Ammon's horn (tissue), 1 donor: ENCODE measurements at regions not wholly inside any gene's neighbourhood (a gene's known extent, or its start where the extent isn't known, plus 50 kb on each side); places are given as distances from the start of the nearest gene placed in this dataset.

Experiments used
- DNase-seq: peaks from one replicate; pipeline ENCODE4 v3.0.0-alpha.2; 2016; ENCODE audit warnings: low spot score

- no peak for DNase-seq
Measured at GRCh38 chr10:42973411-42973810, 103.5 kb upstream of the RET start.

GRCh38 chr10:42973870-42974692, 102.8 kb upstream of the RET start:
- no peak for DNase-seq

GRCh38 chr10:42974693-42975002, 102.2 kb upstream of the RET start:
- no peak for DNase-seq

DNA sequence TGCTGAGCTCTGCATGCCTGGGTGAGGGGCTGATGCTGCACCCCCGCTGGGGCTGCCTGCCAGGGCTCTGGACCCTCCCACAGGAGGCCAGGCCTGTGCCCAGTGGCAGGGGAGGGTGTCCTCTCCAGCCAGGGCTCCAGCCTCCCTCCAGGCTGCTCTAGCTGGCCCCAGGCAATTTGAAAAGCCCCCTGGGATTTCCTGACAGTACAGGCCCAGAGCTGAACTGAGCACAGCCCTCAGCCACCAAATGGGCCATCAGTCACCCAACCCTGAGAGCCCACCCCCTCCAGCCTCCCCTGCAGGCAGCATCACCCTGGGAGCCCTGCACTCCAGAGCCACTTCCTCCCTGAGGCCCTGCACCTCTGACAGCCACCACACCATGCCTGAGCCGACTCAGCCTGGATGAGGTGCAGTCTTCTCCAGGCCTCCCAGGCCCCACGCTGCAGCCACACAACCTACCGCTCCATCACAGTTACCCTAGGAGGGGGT, 101.8 kb upstream of the RET start:
- no peak for DNase-seq

DNA sequence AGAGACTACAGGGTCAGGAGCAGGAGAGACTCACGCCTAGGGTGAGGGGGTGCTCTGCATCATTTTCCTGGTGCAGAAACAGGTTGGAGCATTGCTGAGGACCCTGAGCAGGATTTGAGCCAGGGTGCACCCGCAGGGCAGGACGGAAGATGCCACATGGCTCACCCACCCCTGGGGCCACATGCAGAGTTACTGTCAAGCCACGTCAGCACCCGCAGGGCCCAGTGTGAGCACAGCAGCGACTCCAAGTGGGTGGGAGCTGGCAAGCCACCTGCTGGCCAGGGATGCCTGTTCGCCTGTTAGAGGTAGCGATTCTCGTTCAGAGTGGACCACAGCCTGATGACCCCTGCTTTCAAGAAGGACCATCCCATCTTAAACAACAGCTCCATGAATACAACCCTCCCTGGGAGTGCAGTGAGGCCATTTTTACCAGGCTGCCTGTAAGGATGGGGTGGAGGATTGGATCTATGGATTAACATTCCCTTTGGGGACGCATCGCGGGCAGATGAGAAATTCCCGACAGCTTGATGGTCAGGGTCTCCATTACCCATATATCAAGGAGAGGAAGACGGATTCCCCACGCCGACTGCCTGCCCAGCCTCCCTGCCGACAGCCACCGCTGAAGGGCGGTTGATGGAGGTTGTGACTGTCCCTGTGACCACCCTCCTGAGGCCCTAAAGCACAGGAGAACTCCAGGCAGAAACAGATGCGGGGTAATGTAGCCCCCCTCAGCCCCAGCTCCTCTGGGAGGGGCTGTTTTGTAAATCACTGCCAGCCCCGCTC, 101.1 kb upstream of the RET start:
- DNase-seq, result no peak

GRCh38 chr10:42976351-42977031, 100.4 kb upstream of the RET start:
- no peak for DNase-seq

DNA sequence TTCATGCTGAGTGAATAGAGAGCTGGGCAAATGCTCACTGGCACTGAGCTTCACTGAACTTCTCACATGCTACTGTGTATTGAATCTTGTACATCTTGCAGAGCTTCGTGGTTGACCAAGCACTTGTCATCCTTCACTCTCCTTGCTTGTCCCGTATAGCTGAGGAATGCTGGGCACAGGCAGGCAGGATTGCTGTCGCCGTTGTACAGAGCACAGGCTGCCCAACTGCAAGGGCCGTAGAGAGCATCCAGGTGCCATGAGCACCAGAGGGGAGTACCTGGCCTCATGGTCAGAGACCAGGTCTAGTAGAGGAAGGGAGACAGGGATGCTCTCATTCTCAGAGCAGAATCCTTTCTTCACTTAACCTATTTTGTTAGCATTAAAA, 99.8 kb upstream of the RET start:
- no peak for DNase-seq

- DNase-seq, result no peak
Measured at GRCh38 chr10:42979181-42979580, 97.7 kb upstream of the RET start.

DNA sequence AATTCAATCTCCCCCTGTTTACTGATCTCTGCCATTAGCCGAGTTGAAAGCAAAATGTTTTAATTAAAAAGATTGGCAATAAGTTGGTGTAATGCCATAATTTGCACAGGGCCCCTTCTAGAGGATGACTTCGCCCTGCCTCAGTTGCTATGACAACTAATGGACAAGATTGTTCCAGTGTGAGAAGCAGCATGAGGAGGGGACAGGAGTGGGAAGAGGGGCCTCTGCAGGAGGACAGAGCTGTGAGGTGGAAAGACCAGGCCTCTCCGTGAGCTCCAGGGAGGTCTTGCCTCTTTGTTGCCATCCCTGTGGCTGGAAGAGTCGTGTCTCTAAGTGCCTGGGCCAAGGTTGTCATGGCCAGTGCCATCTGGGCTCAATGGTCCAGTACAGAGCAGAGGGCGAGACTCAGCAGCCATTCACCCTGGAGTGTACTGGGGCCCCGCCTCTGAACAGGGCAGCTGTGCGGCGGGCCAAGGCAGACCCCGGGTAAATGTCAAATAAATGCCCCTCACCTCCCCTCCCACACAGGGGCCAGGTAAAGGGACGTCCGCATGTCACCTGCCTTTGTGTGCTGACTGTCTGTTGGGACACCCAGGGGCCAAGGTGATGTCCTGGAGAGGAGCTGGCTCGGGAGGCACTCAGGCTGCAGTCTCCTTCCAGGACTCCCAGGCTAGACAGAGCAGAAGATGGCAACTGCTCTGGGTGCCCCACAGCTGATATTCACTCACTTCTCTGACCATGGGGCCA, 97.0 kb upstream of the RET start:
- DNase-seq, result no peak

DNA sequence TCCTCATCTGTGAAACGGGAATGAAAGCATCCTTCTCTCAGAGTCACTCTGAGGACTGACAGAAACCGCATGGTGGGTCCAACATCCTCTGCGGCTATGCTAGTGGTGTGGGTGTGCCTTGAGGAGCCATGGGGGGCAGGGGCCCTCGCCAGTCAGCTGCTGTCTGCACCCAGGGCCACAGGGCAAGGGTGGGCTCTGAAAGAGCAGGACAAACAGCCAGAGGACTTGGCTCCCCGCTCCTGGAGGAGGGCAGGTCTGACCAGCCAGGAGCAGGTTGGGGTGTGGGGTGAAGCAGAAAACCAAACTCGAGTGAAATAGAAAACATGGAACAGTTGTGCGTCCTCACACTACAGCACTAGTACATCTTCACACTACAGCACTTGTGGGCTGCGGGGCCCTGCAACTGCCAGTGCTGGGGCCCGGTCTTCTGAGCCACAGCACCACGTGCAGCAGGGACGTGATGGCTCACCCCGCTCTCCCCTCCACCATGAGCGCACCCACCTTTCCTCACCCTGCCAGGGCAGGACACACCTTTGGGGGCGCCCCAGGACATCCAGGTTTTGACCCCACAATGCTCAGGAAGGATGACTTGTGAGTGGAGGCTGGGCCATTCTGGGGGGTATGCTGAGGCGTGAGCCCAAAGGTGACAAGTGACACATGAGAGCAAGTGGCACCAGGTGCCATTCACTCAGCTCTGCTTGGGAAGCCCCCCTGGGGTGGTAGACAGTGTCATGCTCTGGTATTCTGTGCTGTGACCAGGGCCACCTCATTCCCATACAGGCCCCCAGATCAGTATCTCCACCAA, 96.1 kb upstream of the RET start:
- DNase-seq, result no peak

DNA sequence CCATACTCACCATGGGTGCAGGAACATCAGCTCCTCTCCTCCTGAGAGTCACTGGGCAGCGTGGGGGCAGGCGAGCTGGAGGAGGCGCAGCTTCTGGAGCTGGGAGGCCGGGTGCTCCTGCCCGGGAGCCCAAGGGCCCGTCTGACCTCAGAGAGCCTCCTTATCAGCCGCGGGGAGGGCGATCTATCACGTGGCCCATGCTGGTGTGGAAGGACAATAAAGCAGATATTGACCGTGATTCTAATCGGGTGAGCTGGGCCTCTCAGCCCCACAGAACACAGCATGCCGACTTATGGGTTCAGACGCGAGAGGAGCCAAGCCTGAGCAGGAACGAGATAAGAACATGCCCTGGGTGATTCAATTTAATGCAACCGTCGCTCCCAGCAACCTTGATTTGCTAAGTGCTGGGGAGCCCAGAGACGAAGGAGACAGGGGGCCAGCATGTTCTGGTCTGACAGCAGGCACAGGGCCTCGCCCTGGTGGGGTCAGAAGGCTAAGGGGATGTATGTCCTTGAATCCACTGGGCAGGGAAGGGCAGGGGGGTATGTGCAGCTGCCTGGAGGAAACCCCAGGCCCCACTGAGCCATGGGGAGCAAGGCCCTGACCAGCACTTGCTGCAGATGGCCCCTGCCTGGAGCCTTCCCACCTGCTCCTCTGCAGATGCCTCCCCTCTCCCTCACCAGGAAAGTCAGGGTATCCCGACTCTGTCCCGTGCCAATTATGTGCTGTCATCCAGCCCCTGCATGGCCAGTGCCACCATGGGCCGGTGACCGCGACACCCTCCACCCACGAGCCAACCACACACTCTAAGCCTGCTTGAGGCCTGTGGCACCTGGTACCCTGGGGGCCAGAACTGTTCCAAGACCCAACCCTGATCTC, 95.3 kb upstream of the RET start:
- DNase-seq, result no peak

DNA sequence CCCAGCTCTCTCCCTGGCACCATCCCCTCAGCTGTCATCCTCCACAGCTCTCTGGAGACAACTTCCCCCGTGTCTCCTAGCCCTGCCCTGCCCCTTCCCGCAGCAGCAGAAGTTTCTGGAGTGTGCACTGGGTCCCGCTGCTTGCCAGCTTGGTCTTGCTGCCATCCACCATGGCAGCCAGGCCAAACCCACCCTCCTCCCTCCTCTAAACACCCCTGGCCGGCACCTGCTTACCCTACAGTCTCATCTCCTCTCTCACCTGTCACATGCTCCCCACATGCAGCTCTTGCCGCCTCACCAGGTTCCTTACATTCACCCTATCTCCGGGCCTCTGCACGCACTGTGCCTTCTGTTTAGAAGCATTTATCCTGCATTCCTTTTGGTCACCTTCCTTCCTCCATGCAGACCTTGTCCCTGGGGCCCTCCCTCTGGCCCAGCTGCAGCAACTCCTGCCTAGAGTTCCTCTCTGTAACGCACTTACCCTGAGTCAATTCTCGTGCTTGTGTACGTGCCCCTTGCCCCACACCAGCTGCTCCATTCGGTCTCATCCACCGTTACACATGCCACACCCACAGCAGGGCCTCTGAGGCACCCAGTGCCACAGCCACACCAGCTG, 93.9 kb upstream of the RET start:
- no peak for DNase-seq

DNA sequence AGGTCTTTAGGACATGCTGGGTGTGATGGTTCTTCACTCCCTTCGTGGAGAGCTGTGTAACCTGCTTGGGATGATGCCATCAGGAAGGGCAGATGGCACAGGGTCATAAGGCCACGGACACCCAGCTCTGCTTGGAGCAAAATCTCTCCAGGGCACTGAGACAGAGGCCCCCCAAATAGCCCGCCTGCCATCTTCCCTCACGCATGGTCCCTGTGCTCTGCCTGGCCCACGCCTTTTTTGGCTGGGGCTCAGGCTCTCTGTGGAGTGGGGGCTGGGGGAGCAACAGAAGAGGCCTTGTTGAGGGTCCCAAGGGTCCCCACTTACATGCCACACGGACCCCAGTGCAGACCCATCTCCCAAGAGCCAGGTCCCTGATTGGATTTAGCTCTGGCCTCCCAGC, 93.3 kb upstream of the RET start:
- no peak for DNase-seq

GRCh38 chr10:42984035-42984610, 92.7 kb upstream of the RET start:
- no peak for DNase-seq

DNA sequence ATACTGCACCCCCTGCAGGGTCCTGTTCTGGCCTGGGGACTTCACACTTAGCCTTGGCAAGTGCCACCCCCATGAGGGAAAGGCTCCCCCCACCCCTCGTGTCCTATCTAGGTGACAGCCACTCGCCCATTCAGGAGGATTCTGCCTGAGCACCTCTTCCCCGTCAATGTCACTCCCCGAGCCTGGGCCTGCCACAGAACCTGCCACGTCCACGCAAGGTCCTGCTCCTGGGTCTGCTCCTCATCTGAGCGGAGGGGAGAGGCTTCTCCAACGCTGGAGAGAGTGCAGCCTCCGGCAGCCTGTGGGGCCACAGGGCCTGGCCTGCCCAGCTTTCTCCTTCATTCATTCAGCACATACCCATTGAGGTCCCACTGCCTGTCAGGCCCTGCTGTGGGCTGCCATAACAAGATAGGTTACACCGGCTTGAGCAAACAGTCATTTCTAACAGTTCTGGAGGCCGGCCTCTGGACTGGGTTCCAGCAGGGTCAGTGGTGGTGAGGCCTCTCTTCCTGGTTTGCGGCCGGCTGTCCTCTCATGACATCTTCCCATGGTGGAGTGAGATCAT, 92.0 kb upstream of the RET start:
- no peak for DNase-seq

DNA sequence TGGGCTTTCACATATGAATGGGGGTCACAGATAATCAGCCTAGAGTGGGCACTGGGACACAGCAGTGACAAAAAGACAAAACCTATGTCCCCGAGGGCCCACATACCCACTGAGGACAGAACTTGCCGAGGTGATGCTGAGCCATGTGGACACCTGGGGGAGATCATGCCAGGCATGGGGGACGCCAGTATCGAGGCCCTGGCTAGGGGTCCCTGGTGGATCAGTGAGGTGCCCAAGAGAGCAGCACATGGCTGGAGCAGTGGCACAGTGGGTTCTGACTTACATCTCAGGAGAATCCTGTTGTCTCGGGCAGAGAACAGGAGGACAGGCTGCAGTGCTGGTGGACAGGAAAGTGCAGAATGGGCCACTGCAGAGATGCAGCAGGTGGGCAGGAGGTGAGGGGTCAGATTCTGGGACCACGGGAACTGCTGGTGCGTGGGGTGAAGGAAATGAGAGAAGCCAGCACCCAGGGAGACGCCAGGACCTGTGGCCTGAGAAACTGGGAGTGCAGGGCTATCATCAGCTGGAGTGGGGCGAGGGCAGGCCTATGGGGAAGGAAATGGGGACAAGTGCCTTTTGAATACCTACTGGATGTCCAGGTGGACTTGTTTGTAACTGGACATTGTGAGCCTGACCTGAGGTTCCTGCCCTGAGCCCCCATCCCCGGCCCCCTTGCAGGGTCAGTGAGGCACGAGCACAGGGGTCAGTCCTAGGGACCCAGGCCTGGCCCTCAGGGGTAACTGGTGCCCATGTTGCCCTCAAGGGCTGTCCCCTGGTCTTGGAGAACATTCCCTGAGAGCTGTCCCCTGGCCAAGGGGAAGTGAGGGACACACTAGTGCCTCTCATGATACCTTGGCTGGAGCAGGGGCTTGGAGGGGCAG, 91.2 kb upstream of the RET start:
- no peak for DNase-seq

DNA sequence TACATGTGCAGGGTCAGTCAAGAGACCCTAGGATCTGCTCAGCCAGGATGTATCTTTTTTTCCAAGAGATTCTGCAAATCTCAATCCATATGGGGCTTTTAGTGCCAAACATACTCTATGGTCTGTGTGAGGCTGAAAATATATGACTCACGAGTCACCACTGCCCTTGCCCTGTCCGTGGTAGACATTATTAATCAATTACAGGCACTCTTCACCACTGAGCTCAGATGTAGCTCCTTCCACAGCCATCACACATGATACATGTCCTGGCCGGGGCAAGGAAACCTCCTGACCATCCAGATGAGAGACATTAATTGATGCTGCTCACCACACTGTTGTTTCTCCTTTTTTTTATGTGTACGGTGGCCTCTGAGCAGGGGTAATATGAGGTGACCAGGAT, 90.2 kb upstream of the RET start:
- no peak for DNase-seq

DNA sequence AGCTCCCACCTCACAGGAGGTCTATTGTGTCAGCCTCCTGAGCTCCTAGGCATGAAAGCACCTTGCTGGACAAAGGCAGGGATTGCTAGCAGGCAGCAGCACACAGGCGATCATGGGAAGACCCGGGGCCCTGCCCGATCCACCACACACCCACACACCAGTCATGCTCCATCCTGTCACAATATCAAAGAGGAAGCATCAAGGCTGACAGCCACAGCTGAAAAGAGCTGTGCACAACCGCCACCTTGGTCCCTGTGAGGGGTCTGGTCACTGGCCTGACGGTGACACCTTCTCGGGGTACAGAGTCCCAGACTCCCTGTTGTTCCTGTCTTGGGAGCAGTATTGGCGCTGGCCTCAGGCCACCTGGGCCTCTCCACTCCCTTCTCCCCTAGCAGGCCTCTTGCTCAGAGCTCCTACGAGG, 89.7 kb upstream of the RET start:
- DNase-seq, result no peak
